Right lobe of liver (tissue), 4 donors: ENCODE measurements at regions not wholly inside any gene's neighbourhood (a gene's known extent, or its start where the extent isn't known, plus 50 kb on each side); places are given as distances from the start of the nearest gene placed in this dataset.

Experiments
- CTCF ChIP-seq, 4 donors: fragments of 200-600 bp in 3 of 4; fragments of 450-650 bp in 1 of 4; IDR thresholded peaks; one replicate each; pipeline versions ENCODE4 v1.5.1 to v1.8.0; 2016 to 2022; ENCODE audit warnings: antibody characterized with exemption in 4 of 4, mild to moderate bottlenecking in 2 of 4
- POLR2A ChIP-seq: fragments of 450-650 bp; IDR thresholded peaks from one replicate; pipeline ENCODE4 v1.6.1; 2017; ENCODE audit warnings: antibody characterized with exemption, mild to moderate bottlenecking
- donor health status: DM: no; HTN: no; CAD: no.
- donor health status: DM: no; HTN: no; CAD: no.
- donor health status: DM: no; HTN: yes; CAD: no.

- no peak for TF ChIP-seq CTCF (IDR thresholded peaks at IDR 0.05)
- no peak for TF ChIP-seq POLR2A
Observed at GRCh38 chr10:107771066-107771465, 606.6 kb upstream of the SORCS1 start.
